GM12891 (cell line): ENCODE measurements at regions not wholly inside any gene's neighbourhood (a gene's known extent, or its start where the extent isn't known, plus 50 kb on each side); places are given as distances from the start of the nearest gene placed in this dataset.

Experiments used
- DNase-seq: peaks from one replicate; pipeline ENCODE4 v3.0.0; 2011; ENCODE audit warnings: low spot score; ENCODE audit not compliant: insufficient read length
- FAIRE-seq: peaks from 2 replicates; lab custom pipeline; 2011; peaks lifted over from hg19 to GRCh38; lab: Jason Lieb, UNC
- PAX5 ChIP-seq: IDR thresholded peaks from 2 replicates; pipeline ENCODE4 v1.6.1; 2011; ENCODE audit warnings: low read length, moderate library complexity, mild to moderate bottlenecking; ENCODE audit not compliant: insufficient read depth, severe bottlenecking
- POLR2A ChIP-seq: IDR thresholded peaks from 2 replicates; pipeline ENCODE4 v1.6.1; 2011; ENCODE audit warnings: low read depth, low read length, control low read depth
- POLR2AphosphoS5 ChIP-seq: IDR thresholded peaks from 2 replicates; pipeline ENCODE4 v1.6.1; 2011; ENCODE audit warnings: low read depth, low read length, control low read depth
- POU2F2 ChIP-seq: IDR thresholded peaks from 2 replicates; pipeline ENCODE4 v1.6.1; 2011; ENCODE audit warnings: low read depth, mild to moderate bottlenecking, control low read depth, low read length, moderate library complexity
- SPI1 ChIP-seq: IDR thresholded peaks from 2 replicates; pipeline ENCODE4 v1.6.1; 2011; ENCODE audit warnings: low read depth, low read length, control low read depth
- TAF1 ChIP-seq: IDR thresholded peaks from 2 replicates; pipeline ENCODE4 v1.6.1; 2011; ENCODE audit warnings: low read depth, low read length, control low read depth

GRCh38 chr9:113818391-113818790, 57.7 kb upstream of the ZNF618 start:
- DNase-seq (no peak), FAIRE-seq (no peak)
- no peak for TF ChIP-seq POU2F2
- TF ChIP-seq POLR2AphosphoS5: no peak
- TF ChIP-seq PAX5: no peak
- no peak for TF ChIP-seq TAF1
- no peak for TF ChIP-seq SPI1
- TF ChIP-seq POLR2A: no peak

DNA sequence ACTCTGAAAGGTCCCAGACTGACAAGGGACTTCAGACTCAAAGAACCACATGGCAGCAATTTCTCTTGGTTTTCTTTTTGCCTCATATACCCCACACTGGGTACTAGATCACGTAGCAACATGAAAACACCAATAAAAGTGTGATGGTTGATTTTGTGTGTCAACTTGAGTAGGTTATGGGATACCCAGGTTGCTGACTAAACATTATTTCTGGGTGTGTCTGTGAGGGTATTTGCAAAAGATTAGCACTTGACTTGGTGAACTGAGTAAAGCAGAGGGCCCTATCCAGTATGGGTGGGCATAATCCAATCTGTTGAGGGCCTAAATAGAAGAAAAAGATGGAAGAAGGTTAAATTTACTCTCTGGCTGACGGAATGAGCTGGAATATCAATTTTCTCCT, 53.8 kb upstream of the ZNF618 start:
- DNase-seq (no peak), FAIRE-seq (no peak)
- TF ChIP-seq TAF1: no peak
- no peak for TF ChIP-seq POLR2AphosphoS5
- no peak for TF ChIP-seq PAX5

GRCh38 chr9:113823421-113823820, 52.7 kb upstream of the ZNF618 start:
- TF ChIP-seq POU2F2: no peak
- TF ChIP-seq POLR2AphosphoS5: no peak
- no peak for TF ChIP-seq PAX5
- TF ChIP-seq POLR2A: no peak
- no peak for TF ChIP-seq TAF1
- no peak for TF ChIP-seq SPI1
- no peak for FAIRE-seq
- no peak for DNase-seq
